Left ventricle myocardium inferior (tissue), 1 donor: ENCODE measurements at regions not wholly inside any gene's neighbourhood (a gene's known extent, or its start where the extent isn't known, plus 50 kb on each side); places are given as distances from the start of the nearest gene placed in this dataset.

Experiments used
- DNase-seq: peaks from one replicate; pipeline ENCODE4 v3.0.0-alpha.2; 2020
- H3K27ac ChIP-seq: fragments of 200-600 bp; replicated peaks from 2 replicates; pipeline ENCODE4 v1.8.0; 2021
- H3K27me3 ChIP-seq: fragments of 200-600 bp; 2 replicates; pipeline ENCODE4 v1.8.0; 2021; ENCODE audit warnings: low read depth
- H3K36me3 ChIP-seq: fragments of 200-600 bp; 2 replicates; pipeline ENCODE4 v1.8.0; 2021
- H3K4me1 ChIP-seq: fragments of 200-600 bp; 2 replicates; pipeline ENCODE4 v1.8.0; 2021
- H3K4me3 ChIP-seq: fragments of 200-600 bp; 2 replicates; pipeline ENCODE4 v1.8.0; 2021; ENCODE audit warnings: mild to moderate bottlenecking, moderate library complexity
- H3K9me3 ChIP-seq: fragments of 200-600 bp; replicated peaks from 2 replicates; pipeline ENCODE4 v1.8.0; 2021
- intact Hi-C: fragments of 100-400 bp; cut with micrococcal nuclease; formaldehyde crosslinking; loops from one replicate; pipeline ENCODE4 v1.11.0; 2022
- TF ChIP-seq, protein P1 (sequence below): fragments of 200-600 bp; IDR thresholded peaks from 2 replicates; pipeline ENCODE4 v1.8.0; 2021; ENCODE audit warnings: antibody characterized with exemption, mild to moderate bottlenecking, borderline replicate concordance
- donor health status: DM: no; HTN: yes; CAD: no; lungs with severe emphysema.

- no peaks in the 10 kb centered on the region for H3K4me1 ChIP-seq
- H3K36me3 ChIP-seq = no peaks in the 10 kb centered on the region
- DNase-seq = no peak
- TF ChIP-seq, protein P1, sequence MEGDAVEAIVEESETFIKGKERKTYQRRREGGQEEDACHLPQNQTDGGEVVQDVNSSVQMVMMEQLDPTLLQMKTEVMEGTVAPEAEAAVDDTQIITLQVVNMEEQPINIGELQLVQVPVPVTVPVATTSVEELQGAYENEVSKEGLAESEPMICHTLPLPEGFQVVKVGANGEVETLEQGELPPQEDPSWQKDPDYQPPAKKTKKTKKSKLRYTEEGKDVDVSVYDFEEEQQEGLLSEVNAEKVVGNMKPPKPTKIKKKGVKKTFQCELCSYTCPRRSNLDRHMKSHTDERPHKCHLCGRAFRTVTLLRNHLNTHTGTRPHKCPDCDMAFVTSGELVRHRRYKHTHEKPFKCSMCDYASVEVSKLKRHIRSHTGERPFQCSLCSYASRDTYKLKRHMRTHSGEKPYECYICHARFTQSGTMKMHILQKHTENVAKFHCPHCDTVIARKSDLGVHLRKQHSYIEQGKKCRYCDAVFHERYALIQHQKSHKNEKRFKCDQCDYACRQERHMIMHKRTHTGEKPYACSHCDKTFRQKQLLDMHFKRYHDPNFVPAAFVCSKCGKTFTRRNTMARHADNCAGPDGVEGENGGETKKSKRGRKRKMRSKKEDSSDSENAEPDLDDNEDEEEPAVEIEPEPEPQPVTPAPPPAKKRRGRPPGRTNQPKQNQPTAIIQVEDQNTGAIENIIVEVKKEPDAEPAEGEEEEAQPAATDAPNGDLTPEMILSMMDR = no peak
- no peak overlapping the region for H3K27ac ChIP-seq
- intact Hi-C loops = no loop called here
- H3K27me3 ChIP-seq = no peaks in the 10 kb centered on the region
- no peak overlapping the region for H3K4me3 ChIP-seq
- H3K9me3 ChIP-seq = no peaks in the 10 kb centered on the region
Measured at GRCh38 chr2:133787651-133788050, 219.4 kb upstream of the NCKAP5 start.

GRCh38 chr2:133788386-133788785, 220.1 kb upstream of the NCKAP5 start:
- Histone ChIP-seq H3K27ac (no peak overlapping the region), H3K4me3 (no peak overlapping the region), H3K9me3 (peaks cover 3% of the 10 kb centered on the region), H3K36me3 (no peaks in the 10 kb centered on the region), H3K27me3 (no peaks in the 10 kb centered on the region), H3K4me1 (no peaks in the 10 kb centered on the region)
- TF ChIP-seq, protein P1 = no peak
- intact Hi-C loops = no loop called here
- DNase-seq = no peak

- H3K9me3 ChIP-seq = peaks cover 17% of the 10 kb centered on the region
- no peaks in the 10 kb centered on the region for H3K27me3 ChIP-seq
- H3K4me3 ChIP-seq = no peak overlapping the region
- TF ChIP-seq, protein P1 = no peak
- intact Hi-C loops = no loop called here
- H3K27ac ChIP-seq = no peak overlapping the region
- H3K36me3 ChIP-seq = no peaks in the 10 kb centered on the region
- H3K4me1 ChIP-seq = no peaks in the 10 kb centered on the region
- DNase-seq = no peak
Measured at GRCh38 chr2:133789743-133790142, 221.5 kb upstream of the NCKAP5 start.

GRCh38 chr2:133790711-133791110, 222.4 kb upstream of the NCKAP5 start:
- Histone ChIP-seq H3K4me3 (no peak overlapping the region), H3K27me3 (no peaks in the 10 kb centered on the region), H3K9me3 (peaks cover 22% of the 10 kb centered on the region), H3K36me3 (no peaks in the 10 kb centered on the region), H3K27ac (no peak overlapping the region), H3K4me1 (no peaks in the 10 kb centered on the region)
- intact Hi-C loops = no loop called here
- DNase-seq = no peak
- TF ChIP-seq, protein P1 = no peak

DNA sequence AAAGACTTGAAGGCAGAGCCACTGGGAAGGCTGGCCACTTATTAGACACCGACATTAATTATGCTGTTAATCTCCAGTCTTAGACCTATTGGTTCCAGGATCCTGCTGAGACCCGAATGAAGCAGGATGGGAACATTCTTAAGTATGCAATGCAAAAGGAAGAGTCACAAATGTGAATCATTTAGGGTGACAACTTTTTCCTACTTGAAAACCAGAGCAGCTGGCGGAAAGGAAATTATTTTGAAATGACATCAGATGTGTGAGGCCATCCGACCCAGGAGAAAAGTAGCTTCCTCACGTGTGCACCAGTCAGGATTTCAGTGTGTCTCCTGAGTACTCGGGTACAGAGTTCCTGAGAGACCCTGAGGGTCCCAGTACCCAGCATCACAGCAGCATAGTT, 222.9 kb upstream of the NCKAP5 start:
- H3K4me3 ChIP-seq = no peak overlapping the region
- no peaks in the 10 kb centered on the region for H3K4me1 ChIP-seq
- H3K27ac ChIP-seq = no peak overlapping the region
- intact Hi-C loops = no loop called here
- no peak for DNase-seq
- H3K9me3 ChIP-seq = peaks cover 25% of the 10 kb centered on the region
- no peaks in the 10 kb centered on the region for H3K27me3 ChIP-seq
- H3K36me3 ChIP-seq = no peaks in the 10 kb centered on the region
- TF ChIP-seq, protein P1 = no peak

DNA sequence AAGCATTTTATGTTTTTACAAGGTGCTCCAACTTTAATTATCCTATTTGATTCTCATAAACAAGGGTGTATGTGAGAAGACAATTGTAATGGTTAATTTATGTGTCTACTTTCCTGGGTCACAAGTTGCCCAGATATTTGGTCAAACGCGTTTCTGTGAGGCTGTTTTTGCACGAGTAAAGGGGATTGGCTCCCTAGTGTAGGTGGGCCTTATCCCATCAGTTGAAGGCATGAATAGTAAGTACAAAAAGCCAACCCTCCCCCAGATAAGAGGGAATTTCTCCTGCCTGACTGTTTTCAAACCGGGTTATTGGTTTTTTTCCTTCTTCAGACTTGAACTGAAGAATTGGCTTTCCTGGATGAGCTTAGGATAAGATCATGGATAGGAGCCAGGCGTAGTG, 224.0 kb upstream of the NCKAP5 start:
- Histone ChIP-seq H3K27me3 (no peaks in the 10 kb centered on the region), H3K4me1 (no peaks in the 10 kb centered on the region), H3K36me3 (no peaks in the 10 kb centered on the region), H3K4me3 (no peak overlapping the region), H3K27ac (no peak overlapping the region), H3K9me3 (peaks cover 35% of the 10 kb centered on the region)
- intact Hi-C loops = no loop called here
- TF ChIP-seq, protein P1 = no peak
- no peak for DNase-seq
